H1 (cell line): ENCODE measurements at regions not wholly inside any gene's neighbourhood (a gene's known extent, or its start where the extent isn't known, plus 50 kb on each side); places are given as distances from the start of the nearest gene placed in this dataset.
A peak's percentile ranks its signal among the peaks of the same experiment; 100 is the strongest.

Experiments used
- CTCF ChIA-PET: fragments of 300-600 bp; sonication (Branson Sonifier 250); formaldehyde crosslinking; loops from one replicate; lab custom pipeline; 2021; ENCODE audit not compliant: partially characterized antibody; lab: Charles Lee
- POLR2A ChIA-PET: fragments of 300-600 bp; sonication (Branson Sonifier 250); formaldehyde crosslinking; loops from one replicate; lab custom pipeline; 2021; ENCODE audit warnings: inconsistent platforms; ENCODE audit not compliant: partially characterized antibody; lab: Charles Lee
- DNase-seq, 2 experiments: peaks; one replicate each; pipeline versions ENCODE4 v3.0.0 to v3.0.0-alpha.2; 2010 to 2022; ENCODE audit warnings: low spot score in 2 of 2, low read depth in 1 of 2, mixed read lengths in 1 of 2
- FAIRE-seq: peaks from 2 replicates; lab custom pipeline; 2011; peaks lifted over from hg19 to GRCh38; lab: Jason Lieb, UNC
- H2AFZ ChIP-seq: 2 replicates; pipeline ENCODE4 v1.8.1; 2012; ENCODE audit warnings: low read length, inconsistent platforms
- H2AK5ac ChIP-seq: 2 replicates; pipeline ENCODE4 v1.6.1; 2013; ENCODE audit warnings: low read depth, low read length
- H2BK120ac ChIP-seq: replicated peaks from 2 replicates; pipeline ENCODE3; 2013; ENCODE audit warnings: low read depth, low read length, inconsistent platforms
- H2BK12ac ChIP-seq: 2 replicates; pipeline ENCODE4 v1.6.1; 2013; ENCODE audit warnings: low read depth, low read length
- H2BK15ac ChIP-seq: 2 replicates; pipeline ENCODE4 v1.6.1; 2013; ENCODE audit warnings: low read length
- H2BK20ac ChIP-seq: 2 replicates; pipeline ENCODE4 v1.6.1; 2013; ENCODE audit warnings: low read length
- H2BK5ac ChIP-seq: 2 replicates; pipeline ENCODE4 v1.6.1; 2013; ENCODE audit warnings: low read depth, low read length
- H3K14ac ChIP-seq: 2 replicates; pipeline ENCODE4 v1.6.1; 2013; ENCODE audit warnings: inconsistent platforms; ENCODE audit not compliant: insufficient read length
- H3K18ac ChIP-seq: 2 replicates; pipeline ENCODE4 v1.6.1; 2013; ENCODE audit warnings: low read length; ENCODE audit errors: extremely low read depth
- H3K23ac ChIP-seq: 2 replicates; pipeline ENCODE4 v1.6.1; 2013; ENCODE audit warnings: inconsistent platforms; ENCODE audit not compliant: insufficient read length
- H3K23me2 ChIP-seq: 2 replicates; pipeline ENCODE4 v1.6.1; 2013; ENCODE audit warnings: low read depth, low read length
- H3K27ac ChIP-seq: 2 replicates; pipeline ENCODE4 v1.6.1; 2011; ENCODE audit warnings: low read depth, low read length, inconsistent platforms
- H3K27me3 ChIP-seq, 4 experiments: replicated peaks in 1 of 4; 1 replicate in 1 of 4; 2 replicates in 3 of 4; pipeline versions ENCODE4 v1.6.1 to v1.8.1; 2011 to 2013; ENCODE audit warnings: low read length in 3 of 4, mild to moderate bottlenecking in 3 of 4, inconsistent platforms in 2 of 4, mixed read lengths in 2 of 4, moderate library complexity in 1 of 4; ENCODE audit not compliant: control insufficient read depth in 3 of 4, insufficient read depth in 3 of 4; ENCODE audit errors: extremely low read depth in 1 of 4
- H3K36me3 ChIP-seq, 4 experiments: 2 replicates each; pipeline versions ENCODE4 v1.6.1 to v1.8.1; 2011 to 2013; ENCODE audit warnings: mild to moderate bottlenecking in 4 of 4, low read length in 3 of 4, moderate library complexity in 2 of 4, control low read depth in 1 of 4, inconsistent platforms in 1 of 4; ENCODE audit not compliant: insufficient read depth in 4 of 4, control insufficient read depth in 2 of 4
- H3K4ac ChIP-seq: replicated peaks from 2 replicates; pipeline ENCODE3; 2013; ENCODE audit warnings: low read length, low read depth, mixed read lengths, inconsistent platforms; ENCODE audit not compliant: insufficient read length
- H3K4me1 ChIP-seq, 4 experiments: replicated peaks in 1 of 4; 1 replicate in 1 of 4; 2 replicates in 3 of 4; pipeline versions ENCODE4 v1.6.1 to v1.8.1; 2011 to 2013; ENCODE audit warnings: low read length in 3 of 4, inconsistent platforms in 2 of 4, mixed read lengths in 1 of 4; ENCODE audit not compliant: insufficient read depth in 4 of 4, control insufficient read depth in 3 of 4
- H3K4me2 ChIP-seq, 2 experiments: 2 replicates each; pipeline versions ENCODE4 v1.6.1 to v1.8.1; 2011 to 2013; ENCODE audit warnings: low read depth in 2 of 2, low read length in 2 of 2, control low read depth in 1 of 2, inconsistent platforms in 1 of 2, mild to moderate bottlenecking in 1 of 2; ENCODE audit not compliant: insufficient read depth in 1 of 2
- H3K4me3 ChIP-seq, 4 experiments: fragments of 200-600, 300-600 bp in 1 of 4; sonication (generic), shearing (Covaris generic), sonication (Bioruptor Twin) in 1 of 4; 2 replicates each; pipeline versions ENCODE4 v1.5.1 to v1.8.1; 2011 to 2016; ENCODE audit warnings: low read length in 4 of 4, low read depth in 3 of 4, control low read depth in 2 of 4, inconsistent platforms in 2 of 4, mild to moderate bottlenecking in 2 of 4, mixed read lengths in 1 of 4, moderate library complexity in 1 of 4; ENCODE audit not compliant: insufficient read depth in 2 of 4; ENCODE audit errors: extremely low read depth in 1 of 4
- H3K56ac ChIP-seq: replicated peaks from 2 replicates; pipeline ENCODE3; 2013; ENCODE audit warnings: low read depth, mild to moderate bottlenecking, mixed read lengths, low read length, inconsistent platforms; ENCODE audit not compliant: insufficient read length
- H3K79me1 ChIP-seq: 2 replicates; pipeline ENCODE4 v1.6.1; 2013; ENCODE audit warnings: low read depth, low read length, control low read depth
- H3K79me2 ChIP-seq, 2 experiments: 2 replicates each; pipeline versions ENCODE4 v1.6.1 to v1.8.1; 2012 to 2013; ENCODE audit warnings: low read length in 2 of 2, mild to moderate bottlenecking in 2 of 2, inconsistent platforms in 1 of 2; ENCODE audit not compliant: insufficient read depth in 2 of 2, control insufficient read depth in 1 of 2
- H3K9ac ChIP-seq, 4 experiments: replicated peaks in 1 of 4; 1 replicate in 1 of 4; 2 replicates in 3 of 4; pipeline versions ENCODE4 v1.6.1 to v1.8.1; 2011 to 2013; ENCODE audit warnings: low read depth in 3 of 4, low read length in 3 of 4, control low read depth in 2 of 4, mild to moderate bottlenecking in 2 of 4, moderate library complexity in 2 of 4, inconsistent platforms in 1 of 4; ENCODE audit errors: extremely low read depth in 1 of 4
- H3K9me3 ChIP-seq, 2 experiments: 2 replicates each; pipeline versions ENCODE4 v1.6.1 to v1.8.1; 2012 to 2013; ENCODE audit warnings: mild to moderate bottlenecking in 2 of 2, moderate library complexity in 2 of 2, control low read depth in 1 of 2, inconsistent platforms in 1 of 2, low read depth in 1 of 2, low read length in 1 of 2, mixed read lengths in 1 of 2; ENCODE audit not compliant: insufficient read depth in 2 of 2
- H4K20me1 ChIP-seq, 2 experiments: replicated peaks in 1 of 2; 2 replicates each; pipeline versions ENCODE3 to v1.8.1; 2011 to 2013; ENCODE audit warnings: inconsistent platforms in 2 of 2, low read length in 2 of 2, mild to moderate bottlenecking in 1 of 2; ENCODE audit not compliant: insufficient read depth in 2 of 2, control insufficient read depth in 1 of 2
- H4K5ac ChIP-seq: 2 replicates; pipeline ENCODE4 v1.6.1; 2013; ENCODE audit warnings: low read length, low read depth, mixed read lengths, inconsistent platforms; ENCODE audit not compliant: insufficient read length
- H4K8ac ChIP-seq: 2 replicates; pipeline ENCODE4 v1.8.0; 2013; ENCODE audit warnings: mild to moderate bottlenecking, moderate library complexity, low read length, inconsistent platforms; ENCODE audit not compliant: insufficient read depth; ENCODE audit errors: extremely low read depth
- H4K91ac ChIP-seq: replicated peaks from 2 replicates; pipeline ENCODE3; 2013; ENCODE audit warnings: low read length, mixed read lengths, inconsistent platforms; ENCODE audit not compliant: insufficient read length
- CTBP2 ChIP-seq: IDR thresholded peaks from 2 replicates; pipeline ENCODE4 v1.7.0; 2011; ENCODE audit warnings: borderline replicate concordance, mild to moderate bottlenecking, moderate library complexity, mixed read lengths, low read length; ENCODE audit not compliant: insufficient read depth, insufficient read length
- HDAC2 ChIP-seq, 2 experiments: fragments of 300-600 bp in 1 of 2; sonication (generic) in 1 of 2; IDR thresholded peaks; 2 replicates each; pipeline ENCODE4 v1.6.1; 2011 to 2012; ENCODE audit warnings: low read depth in 2 of 2, low read length in 2 of 2, mild to moderate bottlenecking in 2 of 2, moderate library complexity in 2 of 2, borderline replicate concordance in 1 of 2, inconsistent platforms in 1 of 2
- MAFK ChIP-seq: IDR thresholded peaks from 2 replicates; pipeline ENCODE4 v1.6.1; 2012; ENCODE audit warnings: low read depth, mild to moderate bottlenecking, improper control_type of control experiment, low read length
- POLR2AphosphoS5 ChIP-seq: IDR thresholded peaks from 2 replicates; pipeline ENCODE4 v1.6.1; 2011; ENCODE audit warnings: low read depth, low read length
- POU5F1 ChIP-seq: IDR thresholded peaks from 2 replicates; pipeline ENCODE4 v1.6.1; 2011; ENCODE audit warnings: low read depth, mild to moderate bottlenecking, low read length, moderate library complexity
- RAD21 ChIP-seq, 2 experiments: IDR thresholded peaks in 1 of 2; conservative IDR thresholded peaks in 1 of 2; 2 replicates each; pipeline ENCODE4 v1.6.1; 2011; ENCODE audit warnings: low read depth in 2 of 2, low read length in 2 of 2, improper control_type of control experiment in 1 of 2, inconsistent platforms in 1 of 2, mild to moderate bottlenecking in 1 of 2, moderate library complexity in 1 of 2
- SP4 ChIP-seq: IDR thresholded peaks from 2 replicates; pipeline ENCODE4 v1.6.1; 2012; ENCODE audit warnings: low read length, inconsistent platforms
- WGBS, 2 experiments: shearing (Covaris generic) in 1 of 2; methylation state at CpG; one replicate each; pipeline versions ENCODE4 v1.1.6 to v1.1.7; 2013 to 2015; ENCODE audit warnings: low lambda C conversion rate in 2 of 2, mixed read lengths in 2 of 2, inconsistent platforms in 1 of 2, low coverage in 1 of 2, missing lambda C conversion rate in 1 of 2; ENCODE audit not compliant: insufficient replicate concordance in 2 of 2, insufficient coverage in 1 of 2, insufficient read length in 1 of 2; ENCODE audit errors: extremely low coverage in 1 of 2, missing lambda C conversion rate in 1 of 2; 5-methylcytosine and 5-hydroxymethylcytosine counted together

DNA sequence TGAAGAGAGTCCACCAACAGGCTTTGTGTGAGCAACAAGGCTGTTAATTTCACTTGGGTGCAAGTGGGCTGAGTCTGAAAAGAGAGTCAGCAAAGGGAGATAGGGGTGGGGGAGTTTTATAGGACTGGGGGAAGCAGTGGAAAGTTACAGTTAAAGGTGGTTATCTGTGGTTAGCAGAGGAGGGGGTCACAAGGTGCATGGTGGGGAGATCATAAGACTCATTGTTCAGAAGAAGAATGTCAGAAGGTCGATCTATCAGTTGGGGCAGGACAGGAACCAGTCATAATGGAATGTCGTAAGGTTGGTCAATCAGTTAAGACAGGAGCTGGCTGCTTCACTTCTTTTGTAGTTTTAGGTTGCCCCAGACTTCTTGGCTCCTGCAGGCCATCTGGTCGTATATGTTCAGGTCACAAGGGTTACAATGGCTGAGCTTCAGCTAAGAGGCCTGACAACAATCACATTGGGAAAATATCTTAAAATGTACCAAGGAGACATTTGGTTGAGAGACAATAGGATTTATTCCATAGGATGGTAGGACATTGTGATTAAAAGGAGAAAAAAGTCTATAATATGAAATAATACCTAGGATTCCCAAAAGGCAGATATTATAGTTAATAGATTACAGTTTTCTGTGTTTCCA, 356.4 kb downstream of the ANKRD7 start:
- H3K79me1 ChIP-seq = no peaks in the 10 kb centered on the region
- no peak overlapping the region for H3K14ac ChIP-seq
- no peak overlapping the region for H3K23ac ChIP-seq
- H3K18ac ChIP-seq = no peak overlapping the region
- no peak overlapping the region for H3K56ac ChIP-seq
- no peak for DNase-seq
- no peaks in the 10 kb centered on the region for H3K4me1 ChIP-seq
- H3K4ac ChIP-seq = no peak overlapping the region
- TF ChIP-seq MAFK = no peak
- TF ChIP-seq SP4 = no peak
- TF ChIP-seq HDAC2 (IDR thresholded peaks at IDR 0.05; ENCODE audit: borderline replicate concordance in 1 of 2, low read depth in 2 of 2, low read length in 2 of 2) = no peak
- no peak for TF ChIP-seq POLR2AphosphoS5
- TF ChIP-seq POU5F1 = no peak
- no peak for TF ChIP-seq CTBP2
- no peak for TF ChIP-seq RAD21 (IDR thresholded peaks at IDR 0.05 in 1 of 2, conservative IDR thresholded peaks at IDR 0.05 in 1 of 2; ENCODE audit: low read depth in 2 of 2, low read length in 2 of 2)
- H3K4me3 ChIP-seq = no peak overlapping the region
- H2BK5ac ChIP-seq = no peak overlapping the region
- no peaks in the 10 kb centered on the region for H3K27me3 ChIP-seq
- H3K9ac ChIP-seq = no peak overlapping the region
- H2BK20ac ChIP-seq = no peak overlapping the region
- H3K36me3 ChIP-seq = no peaks in the 10 kb centered on the region
- ChIA-PET POLR2A (no interaction called here), CTCF (interaction anchor here (1.3 kb wide), 1 partner anchor 10 kb away, joined by 4 read pairs; no protein-coding TSS in a partner anchor)
- no peaks in the 10 kb centered on the region for H3K79me2 ChIP-seq
- no peaks in the 10 kb centered on the region for H3K9me3 ChIP-seq
- H4K8ac ChIP-seq = no peak overlapping the region
- no peaks in the 10 kb centered on the region for H3K23me2 ChIP-seq
- no peak overlapping the region for H4K91ac ChIP-seq
- no peak overlapping the region for H3K4me2 ChIP-seq
- no peak overlapping the region for H2BK12ac ChIP-seq
- H2AK5ac ChIP-seq = no peak overlapping the region
- 94% methylated on average over 3 of the region's 3 CpGs; no CpG with 5 or more reads in 1 of the 2 experiments for WGBS, 2 experiments
- no peak overlapping the region for H4K5ac ChIP-seq
- FAIRE-seq = no peak
- no peaks in the 10 kb centered on the region for H4K20me1 ChIP-seq
- no peak overlapping the region for H2BK15ac ChIP-seq
- H3K27ac ChIP-seq = no peak overlapping the region
- no peak overlapping the region for H2BK120ac ChIP-seq
- H2AFZ ChIP-seq = 0 out of 2 replicates have a peak overlapping the region, but pooled peaks have one; percentile 52
